Caco-2 (cell line): ENCODE measurements at regions not wholly inside any gene's neighbourhood (a gene's known extent, or its start where the extent isn't known, plus 50 kb on each side); places are given as distances from the start of the nearest gene placed in this dataset.

Experiments
- BruUV-seq: library from RNA; stranded (reverse); fragments of 400-500 nt; replicated peaks from 2 replicates; lab custom pipeline; 2021; lab: Mats Ljungman, UMichigan
- CTCF ChIA-PET: fragments of 300-600 bp; sonication (Branson Sonifier 250); formaldehyde crosslinking; loops from one replicate; lab custom pipeline; 2022; ENCODE audit warnings: antibody characterized with exemption; lab: Charles Lee
- POLR2A ChIA-PET: fragments of 300-600 bp; sonication (Branson Sonifier 250); formaldehyde crosslinking; loops from one replicate; lab custom pipeline; 2022; ENCODE audit warnings: antibody characterized with exemption; lab: Charles Lee
- DNase-seq, 2 experiments: peaks; one replicate each; pipeline versions ENCODE4 v3.0.0 to v3.0.0-alpha.2; 2020 to 2022
- H3K27me3 ChIP-seq: replicated peaks from 2 replicates; pipeline ENCODE4 v1.6.0; 2011; ENCODE audit warnings: low read length; ENCODE audit not compliant: control insufficient read depth, insufficient read depth
- H3K36me3 ChIP-seq: 2 replicates; pipeline ENCODE4 v1.5.1; 2011; ENCODE audit warnings: low read length; ENCODE audit not compliant: control insufficient read depth, insufficient read depth
- H3K4me1 ChIP-seq: fragments of 250-450 bp; sonication (Bioruptor Pico); 2 replicates; pipeline ENCODE4 v1.5.1; 2020; ENCODE audit warnings: mild to moderate bottlenecking
- H3K4me3 ChIP-seq: 2 replicates; pipeline ENCODE4 v1.5.1; 2011; ENCODE audit warnings: low read depth, mild to moderate bottlenecking, control low read depth, low read length
- H3K9me3 ChIP-seq: fragments of 250-450 bp; sonication (Bioruptor Pico); 2 replicates; pipeline ENCODE4 v1.5.1; 2020; ENCODE audit warnings: mild to moderate bottlenecking, moderate library complexity
- H3K27ac Mint-ChIP-seq: one replicate; pipeline ENCODE4 v1.8.0; 2022; ENCODE audit warnings: mixed read lengths; ENCODE audit not compliant: unreplicated experiment
- H3K27me3 Mint-ChIP-seq: one replicate; pipeline ENCODE4 v1.8.0; 2022; ENCODE audit warnings: mixed read lengths; ENCODE audit not compliant: insufficient read depth, unreplicated experiment
- H3K36me3 Mint-ChIP-seq: one replicate; pipeline ENCODE4 v1.8.0; 2022; ENCODE audit warnings: mild to moderate bottlenecking, mixed read lengths; ENCODE audit not compliant: insufficient read depth, unreplicated experiment
- H3K4me1 Mint-ChIP-seq: one replicate; pipeline ENCODE4 v1.8.0; 2022; ENCODE audit warnings: low read depth, mixed read lengths; ENCODE audit not compliant: unreplicated experiment
- H3K4me3 Mint-ChIP-seq: one replicate; pipeline ENCODE4 v1.8.0; 2022; ENCODE audit warnings: mild to moderate bottlenecking, moderate library complexity, mixed read lengths; ENCODE audit not compliant: unreplicated experiment
- H3K9me3 Mint-ChIP-seq: one replicate; pipeline ENCODE4 v1.8.0; 2022; ENCODE audit warnings: mixed read lengths; ENCODE audit not compliant: unreplicated experiment
- intact Hi-C: fragments of 100-400 bp; cut with micrococcal nuclease; formaldehyde crosslinking; loops from one replicate; pipeline ENCODE4 v1.10.0; 2022; ENCODE audit not compliant: unreplicated experiment
- TF ChIP-seq, protein P1 (sequence below), 2 experiments: fragments of 200-600 bp in 1 of 2; IDR thresholded peaks; 1 replicate in 1 of 2; 2 replicates in 1 of 2; pipeline versions ENCODE4 v1.5.1 to v1.8.0; 2011 to 2022; ENCODE audit warnings: antibody characterized with exemption in 1 of 2, control low read depth in 1 of 2, inconsistent platforms in 1 of 2, low read depth in 1 of 2, low read length in 1 of 2, mild to moderate bottlenecking in 1 of 2, moderate library complexity in 1 of 2; ENCODE audit not compliant: insufficient read depth in 1 of 2, severe bottlenecking in 1 of 2, unreplicated experiment in 1 of 2

DNA sequence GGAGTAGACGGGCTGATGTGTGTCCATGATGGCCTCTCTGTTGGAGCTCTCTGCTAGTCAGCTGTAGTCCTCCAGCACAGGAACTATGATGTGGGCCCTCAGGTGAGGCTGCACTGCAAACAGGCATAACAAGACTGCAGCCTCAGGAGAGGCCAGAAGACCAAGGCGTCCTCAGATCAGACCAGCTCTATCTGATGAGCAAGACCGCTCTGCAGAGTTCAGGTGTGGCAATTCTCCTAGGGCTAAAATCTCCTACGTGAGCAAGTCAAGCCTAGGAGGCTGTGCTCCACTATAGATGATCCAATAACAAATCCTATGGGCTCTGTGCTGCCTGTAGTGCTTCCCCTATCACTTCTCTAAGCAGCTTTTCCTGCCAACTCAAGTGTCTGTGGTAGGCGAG, 633.4 kb upstream of the SYNCRIP start:
- intact Hi-C loops, result no loop called here
- TF ChIP-seq, protein P1, sequence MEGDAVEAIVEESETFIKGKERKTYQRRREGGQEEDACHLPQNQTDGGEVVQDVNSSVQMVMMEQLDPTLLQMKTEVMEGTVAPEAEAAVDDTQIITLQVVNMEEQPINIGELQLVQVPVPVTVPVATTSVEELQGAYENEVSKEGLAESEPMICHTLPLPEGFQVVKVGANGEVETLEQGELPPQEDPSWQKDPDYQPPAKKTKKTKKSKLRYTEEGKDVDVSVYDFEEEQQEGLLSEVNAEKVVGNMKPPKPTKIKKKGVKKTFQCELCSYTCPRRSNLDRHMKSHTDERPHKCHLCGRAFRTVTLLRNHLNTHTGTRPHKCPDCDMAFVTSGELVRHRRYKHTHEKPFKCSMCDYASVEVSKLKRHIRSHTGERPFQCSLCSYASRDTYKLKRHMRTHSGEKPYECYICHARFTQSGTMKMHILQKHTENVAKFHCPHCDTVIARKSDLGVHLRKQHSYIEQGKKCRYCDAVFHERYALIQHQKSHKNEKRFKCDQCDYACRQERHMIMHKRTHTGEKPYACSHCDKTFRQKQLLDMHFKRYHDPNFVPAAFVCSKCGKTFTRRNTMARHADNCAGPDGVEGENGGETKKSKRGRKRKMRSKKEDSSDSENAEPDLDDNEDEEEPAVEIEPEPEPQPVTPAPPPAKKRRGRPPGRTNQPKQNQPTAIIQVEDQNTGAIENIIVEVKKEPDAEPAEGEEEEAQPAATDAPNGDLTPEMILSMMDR (IDR thresholded peaks at IDR 0.05; ENCODE audit: insufficient read depth in 1 of 2, low read depth in 1 of 2, low read length in 1 of 2, severe bottlenecking in 1 of 2, unreplicated experiment in 1 of 2), result no peak
- no peak overlapping the region for H3K4me3 Mint-ChIP-seq
- DNase-seq, result no peak
- Histone ChIP-seq H3K27me3 (no peaks in the 10 kb centered on the region), H3K4me1 (no peaks in the 10 kb centered on the region), H3K9me3 (no peaks in the 10 kb centered on the region), H3K4me3 (no peak overlapping the region), H3K36me3 (no peaks in the 10 kb centered on the region)
- ChIA-PET POLR2A (no interaction called here), CTCF (no interaction called here)
- no peaks in the 10 kb centered on the region for H3K27me3 Mint-ChIP-seq
- no peaks in the 10 kb centered on the region for H3K36me3 Mint-ChIP-seq
- no peak overlapping the region for H3K27ac Mint-ChIP-seq
- peaks cover 12% of the 10 kb centered on the region for H3K9me3 Mint-ChIP-seq
- no TSS peak for BruUV-seq
- no peaks in the 10 kb centered on the region for H3K4me1 Mint-ChIP-seq

DNA sequence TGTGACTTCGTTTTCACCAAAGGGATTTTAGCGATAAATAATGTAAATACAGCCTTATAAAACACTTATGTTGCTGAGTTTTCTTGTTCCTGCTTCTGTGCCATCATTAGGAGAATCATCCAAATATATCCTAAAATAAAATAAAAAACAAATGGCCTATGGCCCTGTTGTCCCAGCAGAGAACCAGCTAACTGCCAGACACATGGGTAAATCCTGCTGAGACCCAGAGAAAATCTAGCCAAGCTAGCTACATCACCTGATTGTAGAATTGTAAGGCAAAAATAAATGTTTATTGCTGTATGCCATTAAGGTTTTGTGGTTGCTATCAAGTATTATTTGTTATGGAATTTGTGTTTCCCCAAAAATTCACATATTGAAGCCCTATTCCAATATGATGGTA, 631.2 kb upstream of the SYNCRIP start:
- BruUV-seq, result no TSS peak
- Mint-ChIP-seq H3K4me3 (no peak overlapping the region), H3K9me3 (peaks cover 5% of the 10 kb centered on the region), H3K27ac (no peak overlapping the region), H3K36me3 (no peaks in the 10 kb centered on the region), H3K27me3 (no peaks in the 10 kb centered on the region), H3K4me1 (no peaks in the 10 kb centered on the region)
- ChIA-PET POLR2A (no interaction called here), CTCF (no interaction called here)
- Histone ChIP-seq H3K9me3 (no peaks in the 10 kb centered on the region), H3K4me1 (no peaks in the 10 kb centered on the region), H3K4me3 (no peak overlapping the region), H3K27me3 (no peaks in the 10 kb centered on the region), H3K36me3 (no peaks in the 10 kb centered on the region)
- intact Hi-C loops, result no loop called here
- no peak for DNase-seq
- TF ChIP-seq, protein P1 (IDR thresholded peaks at IDR 0.05; ENCODE audit: insufficient read depth in 1 of 2, low read depth in 1 of 2, low read length in 1 of 2, severe bottlenecking in 1 of 2, unreplicated experiment in 1 of 2), result no peak

DNA sequence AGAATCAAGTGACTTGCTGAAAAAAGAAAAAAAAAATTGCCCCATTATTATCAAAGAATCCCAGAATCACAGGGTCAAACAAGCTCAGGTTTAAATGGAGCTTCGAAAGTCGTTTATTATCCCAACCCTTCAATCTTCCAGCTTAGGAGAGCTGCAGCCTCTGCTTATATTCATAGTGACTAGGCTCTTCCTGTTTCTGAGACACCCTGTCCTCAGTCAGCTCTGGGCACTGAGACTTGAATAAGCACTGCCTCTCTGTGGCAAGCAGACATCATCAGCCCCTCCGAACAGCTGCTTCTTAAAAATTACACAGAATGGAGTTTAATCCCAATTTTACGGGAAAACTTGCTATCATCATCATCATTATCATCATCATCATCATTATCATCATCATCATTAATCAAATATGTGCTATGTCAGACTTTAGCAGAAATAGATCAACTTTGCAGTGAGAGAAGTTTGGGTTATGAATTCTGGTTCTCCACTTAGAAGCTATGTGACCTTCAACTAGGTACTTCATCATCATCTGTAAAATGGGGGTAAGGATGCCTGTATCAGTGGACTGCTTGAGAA, 614.0 kb upstream of the SYNCRIP start:
- POLR2A ChIA-PET, result no interaction called here

More for the DNA sequence above, 614.0 kb upstream of the SYNCRIP start:
- H3K27ac Mint-ChIP-seq, result no peak overlapping the region
- no peak for DNase-seq
- Histone ChIP-seq H3K4me1 (no peaks in the 10 kb centered on the region), H3K9me3 (no peaks in the 10 kb centered on the region), H3K27me3 (no peaks in the 10 kb centered on the region), H3K36me3 (no peaks in the 10 kb centered on the region), H3K4me3 (no peak overlapping the region)
- H3K4me3 Mint-ChIP-seq, result no peak overlapping the region
- H3K4me1 Mint-ChIP-seq, result no peaks in the 10 kb centered on the region
- no TSS peak for BruUV-seq
- intact Hi-C loops, result no loop called here
- no peaks in the 10 kb centered on the region for H3K9me3 Mint-ChIP-seq
- TF ChIP-seq, protein P1 (IDR thresholded peaks at IDR 0.05; ENCODE audit: insufficient read depth in 1 of 2, low read depth in 1 of 2, low read length in 1 of 2, severe bottlenecking in 1 of 2, unreplicated experiment in 1 of 2), result no peak
- H3K36me3 Mint-ChIP-seq, result no peaks in the 10 kb centered on the region
- CTCF ChIA-PET, result no interaction called here
- no peaks in the 10 kb centered on the region for H3K27me3 Mint-ChIP-seq
